ENCODE measurements at regions not wholly inside any gene's neighbourhood (a gene's known extent, or its start where the extent isn't known, plus 50 kb on each side); places are given as distances from the start of the nearest gene placed in this dataset.

DNA sequence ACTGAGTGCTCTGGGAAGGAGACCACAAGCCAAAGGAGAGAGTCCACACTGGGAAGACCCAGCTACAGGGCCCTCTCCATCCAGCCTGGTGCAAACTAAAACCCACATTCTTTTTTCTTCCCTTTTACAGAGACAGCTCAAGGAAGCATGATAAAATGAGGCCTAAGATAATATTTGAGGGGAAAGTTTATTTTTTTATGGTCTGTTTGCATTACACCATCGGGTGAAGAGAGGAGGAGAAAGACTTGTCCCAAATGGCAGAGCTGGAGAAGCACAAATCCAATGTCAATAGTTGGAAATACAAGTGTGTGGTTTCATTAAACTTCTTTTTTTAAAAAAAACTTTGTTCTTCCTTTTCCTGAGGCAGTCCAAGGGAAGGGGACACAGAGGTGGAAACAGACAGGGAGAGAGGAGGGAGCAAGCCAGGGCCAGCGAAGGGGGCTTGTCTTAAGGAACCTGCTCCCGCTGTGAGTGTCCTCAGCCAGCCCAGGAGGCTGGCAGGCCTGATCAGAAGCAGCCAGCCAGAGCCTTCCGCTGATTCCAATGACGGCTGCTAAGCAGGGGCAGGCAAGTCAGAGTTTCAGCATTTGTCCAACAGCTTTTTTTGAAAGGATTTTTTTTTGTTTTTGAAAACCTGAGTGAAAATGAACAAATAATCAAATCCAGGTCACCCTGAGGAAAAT, 203.8 kb upstream of the SIX2 start:
- no peak for DNase-seq (ENCODE audit: low spot score)

DNA sequence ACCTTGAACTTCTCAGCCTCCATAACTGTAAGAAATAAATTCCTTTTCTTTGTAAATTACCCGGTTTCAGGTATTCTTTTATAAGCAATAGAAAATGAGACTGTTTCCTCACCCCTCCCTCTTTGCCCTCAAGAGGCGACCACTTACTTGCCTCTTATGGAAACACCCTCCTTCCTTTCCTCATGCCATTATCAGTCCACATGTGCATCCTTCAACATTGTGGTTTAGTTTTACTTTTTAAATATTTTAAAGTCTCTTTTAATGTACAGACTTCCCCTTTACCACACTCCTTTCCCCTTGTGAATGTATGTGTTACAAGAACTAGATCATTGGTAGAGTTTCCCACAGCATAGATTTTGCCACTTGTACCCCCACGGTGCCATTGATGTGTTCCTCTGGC, 202.4 kb upstream of the SIX2 start:
- no peak for DNase-seq (ENCODE audit: low spot score)

DNA sequence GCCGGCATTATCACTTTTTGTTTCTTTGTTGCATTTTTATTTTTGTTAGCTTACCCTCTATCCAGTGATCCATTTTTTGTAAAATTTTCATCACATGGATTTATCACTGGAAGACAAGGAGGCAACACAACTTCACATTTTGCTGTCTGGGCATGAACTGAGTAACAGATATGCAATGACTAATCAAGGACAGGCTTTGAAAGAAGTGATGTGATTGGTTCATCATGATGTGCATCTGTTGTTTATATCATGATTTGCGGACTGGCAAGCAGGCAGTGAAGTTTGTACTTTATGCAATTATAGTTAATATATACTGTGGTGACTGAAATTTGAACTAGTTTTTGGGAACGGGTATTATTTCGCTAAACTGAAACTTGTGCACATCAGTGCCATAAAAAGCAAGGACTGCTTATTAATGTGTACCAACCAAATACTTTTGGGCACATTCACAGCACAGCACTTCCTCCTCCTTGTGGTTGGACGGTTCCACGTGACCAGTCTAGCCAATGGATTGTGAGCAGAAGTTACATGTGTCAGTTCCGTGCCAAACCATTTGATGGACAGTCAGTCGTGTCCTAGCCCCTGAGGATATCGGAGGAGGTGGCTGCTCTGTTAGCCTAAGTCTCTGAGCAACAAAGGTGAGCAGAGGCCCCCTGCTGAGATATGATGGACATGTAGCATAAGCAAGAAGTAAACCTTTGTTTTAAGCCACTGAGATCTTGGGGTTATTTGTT, 201.4 kb upstream of the SIX2 start:
- DNase-seq (ENCODE audit: low spot score): no peak

DNA sequence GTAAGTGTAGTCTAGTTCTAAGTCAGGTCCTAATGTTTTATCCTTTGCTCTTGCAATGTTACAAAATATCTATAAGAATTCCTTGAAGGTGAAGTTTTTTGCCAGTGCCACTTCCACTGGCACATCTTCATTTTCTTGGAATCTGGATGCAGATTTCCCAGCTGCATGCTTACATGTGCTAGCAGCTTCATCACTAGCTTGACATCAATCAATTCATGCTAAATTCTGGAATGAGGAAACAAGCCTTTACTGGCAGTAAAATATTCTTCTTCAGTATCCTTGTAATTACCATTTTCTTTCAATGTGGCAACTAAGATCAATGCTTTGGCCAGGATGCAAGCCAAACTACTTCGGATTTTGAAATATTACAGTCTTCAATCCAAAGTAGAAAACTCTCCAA, 200.6 kb upstream of the SIX2 start:
- DNase-seq (ENCODE audit: low spot score): no peak

DNA sequence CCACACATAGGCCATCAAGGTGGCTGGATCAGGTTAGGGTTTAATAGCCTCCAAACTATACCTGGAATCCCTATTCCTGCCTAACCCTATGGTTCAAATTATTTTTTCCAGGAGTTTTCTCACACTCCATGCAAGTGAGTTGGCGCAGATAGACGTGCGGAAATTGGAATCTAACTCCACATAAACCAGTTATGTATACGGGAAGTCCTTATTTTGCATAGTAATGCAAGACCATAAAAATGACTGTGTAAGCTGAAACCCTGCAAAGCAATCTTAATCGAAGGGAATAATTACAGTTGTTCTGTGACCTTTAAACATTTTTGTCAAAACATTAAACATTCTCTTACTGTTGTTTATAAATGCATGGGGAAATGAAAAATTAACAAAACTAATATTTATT, 200.1 kb upstream of the SIX2 start:
- DNase-seq (ENCODE audit: low spot score): no peak

DNA sequence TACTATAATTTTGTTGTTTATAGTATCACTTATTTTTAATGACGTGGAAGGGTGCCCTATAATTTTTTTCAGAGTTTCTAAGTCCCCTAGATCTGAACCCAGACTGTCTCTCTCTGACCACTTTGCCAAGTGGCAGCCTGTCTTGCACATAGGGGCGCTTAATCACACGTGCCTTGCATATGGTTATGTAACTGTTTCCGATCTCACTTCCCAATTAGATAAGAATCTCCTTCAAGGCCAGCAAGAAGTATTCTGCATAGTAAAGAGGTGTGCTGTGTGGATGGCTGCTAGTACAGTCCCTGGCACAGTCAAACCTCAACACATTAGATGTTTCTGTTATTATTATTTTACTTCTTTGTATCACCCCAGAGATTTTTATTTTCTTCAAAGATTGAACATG, 197.8 kb upstream of the SIX2 start:
- DNase-seq (ENCODE audit: low spot score): no peak

DNA sequence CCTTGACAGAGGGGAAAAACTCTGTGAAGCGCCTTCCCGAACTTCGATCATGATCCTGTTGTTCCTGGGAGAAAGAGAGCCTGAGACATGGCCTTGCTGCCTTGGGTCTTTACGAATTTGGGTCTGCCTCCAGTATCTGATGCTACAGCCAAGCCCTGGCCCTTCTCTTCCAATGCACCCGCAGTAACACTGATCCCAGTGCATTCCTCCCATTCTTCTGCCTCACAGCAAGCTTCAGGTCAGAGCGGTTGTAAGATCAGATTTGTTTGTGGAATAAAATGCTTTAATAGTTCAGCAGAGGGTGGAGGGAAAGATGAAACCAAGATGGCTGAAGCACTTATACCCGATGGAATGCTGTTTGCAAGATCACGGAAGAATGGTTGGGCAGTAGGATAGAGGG, 196.7 kb upstream of the SIX2 start:
- no peak for DNase-seq (ENCODE audit: low spot score)

DNA sequence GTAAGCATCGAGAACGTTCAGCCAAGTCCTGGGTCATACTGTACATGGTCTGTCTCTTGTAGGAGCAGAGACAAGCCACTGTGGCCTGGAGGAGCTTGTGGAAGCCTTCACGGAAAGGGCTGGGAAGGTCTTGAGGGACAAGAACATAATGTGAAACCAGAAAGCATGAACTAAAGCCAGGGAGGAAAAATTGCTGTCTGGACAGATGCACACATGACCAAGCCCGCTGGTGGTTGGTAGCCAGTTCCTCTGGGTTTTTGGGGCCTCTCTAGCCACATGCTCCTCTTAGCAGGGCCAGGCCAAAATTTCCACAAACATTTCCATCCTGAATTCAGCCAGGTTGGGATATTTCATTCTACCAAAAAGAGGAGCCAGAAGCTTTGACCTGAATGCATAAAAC, 196.2 kb upstream of the SIX2 start:
- no peak for DNase-seq (ENCODE audit: low spot score)

DNA sequence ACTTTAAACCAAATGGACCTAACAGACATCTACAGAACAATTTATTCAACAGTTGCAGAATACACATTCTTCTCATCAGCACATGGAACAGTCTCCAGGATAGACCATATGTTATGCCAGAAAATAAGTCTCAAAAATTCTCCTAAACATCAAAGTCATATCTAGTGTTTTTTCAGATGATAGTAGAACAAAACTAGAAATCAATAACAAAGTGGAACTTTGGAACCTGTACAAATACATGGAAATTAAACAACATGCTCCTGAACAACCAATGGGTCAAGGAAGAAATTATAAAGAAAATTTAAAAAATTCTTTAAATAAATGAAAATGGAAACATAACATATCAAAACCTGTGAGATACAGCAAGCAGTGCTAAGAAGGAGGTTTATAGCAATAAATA, 194.1 kb upstream of the SIX2 start:
- DNase-seq (ENCODE audit: low spot score): no peak

DNA sequence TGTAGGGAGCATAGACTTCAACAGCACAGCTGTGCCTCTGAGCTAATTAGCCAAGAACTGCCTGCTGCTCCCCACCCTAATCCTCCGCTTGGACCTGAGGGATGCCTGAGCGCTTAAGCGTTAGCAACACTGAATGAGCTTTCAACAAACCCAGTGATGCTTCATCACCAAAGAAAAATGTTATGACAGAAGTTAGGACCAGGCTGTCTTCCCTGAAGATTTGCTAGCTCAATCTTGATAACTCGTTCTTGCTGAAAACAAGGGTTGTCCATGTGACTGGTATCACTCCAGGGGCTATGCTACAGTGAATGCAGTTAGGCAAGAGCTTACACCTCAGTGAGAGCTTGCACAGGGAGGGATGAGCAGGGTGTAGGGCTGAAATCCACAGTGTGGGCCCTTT, 190.7 kb upstream of the SIX2 start:
- no peak for DNase-seq (ENCODE audit: low spot score)

DNA sequence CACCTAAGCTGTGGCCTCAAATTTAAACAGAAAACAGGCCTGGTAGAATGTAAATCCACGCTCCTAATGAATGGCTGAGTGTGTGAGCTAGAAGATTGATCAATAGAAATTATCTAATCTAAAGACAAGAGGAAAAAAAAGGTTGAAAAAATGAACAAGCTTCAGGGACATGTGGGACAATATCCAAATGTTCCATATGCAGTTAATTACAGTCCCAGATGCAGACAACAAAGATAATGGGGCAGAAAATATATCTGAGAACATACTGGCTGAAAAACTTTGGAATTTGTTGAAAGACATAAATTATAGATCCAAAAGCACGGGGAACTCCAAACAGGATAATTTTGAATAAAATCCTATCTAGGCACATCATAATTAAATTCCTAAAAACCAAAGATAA, 186.7 kb upstream of the SIX2 start:
- no peak for DNase-seq (ENCODE audit: low spot score)

DNA sequence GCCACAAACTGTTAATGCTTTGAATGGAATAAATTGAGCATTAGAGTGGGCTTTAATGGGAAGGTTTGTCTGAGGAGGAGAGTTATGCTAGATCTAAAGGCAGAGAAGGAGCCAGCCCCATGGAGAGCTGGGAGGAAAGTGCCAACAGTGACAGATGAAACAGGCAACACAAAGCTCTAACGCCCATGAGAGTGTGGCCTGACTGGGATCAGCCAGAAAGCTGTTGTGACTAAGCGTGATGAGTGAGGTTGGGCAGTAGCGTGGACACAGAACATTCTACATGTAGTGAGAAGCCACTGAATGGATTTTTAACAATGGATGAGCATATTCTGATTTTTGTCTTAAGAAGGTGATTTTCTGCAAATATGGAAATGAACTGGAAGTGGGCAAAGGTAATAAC, 185.3 kb upstream of the SIX2 start:
- DNase-seq (ENCODE audit: low spot score): no peak

DNA sequence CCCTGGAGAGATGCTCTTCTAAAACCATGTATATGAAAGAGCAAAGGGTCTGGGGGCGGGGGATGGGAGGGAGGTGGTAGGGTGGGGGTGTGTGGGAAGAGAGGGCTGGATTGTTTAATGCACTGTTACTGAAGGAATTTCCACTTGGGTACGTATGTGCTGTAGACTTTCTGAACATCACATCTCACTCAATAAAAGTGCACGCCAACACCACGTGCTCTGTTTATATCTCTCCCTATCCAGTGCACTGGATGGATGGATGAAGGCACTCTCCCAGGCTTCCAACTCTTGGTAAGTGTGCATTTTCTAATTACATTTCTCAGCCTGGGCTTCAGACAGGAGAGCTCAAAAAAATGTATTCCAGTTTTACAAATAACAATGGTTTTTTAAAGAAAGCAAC, 184.3 kb upstream of the SIX2 start:
- DNase-seq (ENCODE audit: low spot score): no peak

DNA sequence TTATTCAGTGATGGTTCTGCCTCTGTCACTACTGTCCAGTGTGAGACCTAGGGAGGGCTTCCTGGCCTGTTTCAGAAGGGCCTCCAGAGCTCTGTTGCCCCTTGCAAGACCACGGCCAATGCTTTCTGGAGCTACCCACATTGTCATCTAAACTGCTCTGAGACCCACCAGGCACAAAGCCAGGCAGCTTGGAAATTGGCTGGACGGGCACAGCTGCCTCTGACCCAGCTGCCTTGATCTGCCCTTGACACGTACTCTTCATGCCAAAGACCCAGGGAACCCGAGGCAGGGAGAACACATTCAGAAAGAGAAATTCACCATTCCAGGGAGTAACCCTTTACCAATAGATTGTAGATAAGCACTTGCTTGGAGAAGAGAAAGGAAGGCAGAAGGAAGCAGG, 183.7 kb upstream of the SIX2 start:
- no peak for DNase-seq (ENCODE audit: low spot score)

DNA sequence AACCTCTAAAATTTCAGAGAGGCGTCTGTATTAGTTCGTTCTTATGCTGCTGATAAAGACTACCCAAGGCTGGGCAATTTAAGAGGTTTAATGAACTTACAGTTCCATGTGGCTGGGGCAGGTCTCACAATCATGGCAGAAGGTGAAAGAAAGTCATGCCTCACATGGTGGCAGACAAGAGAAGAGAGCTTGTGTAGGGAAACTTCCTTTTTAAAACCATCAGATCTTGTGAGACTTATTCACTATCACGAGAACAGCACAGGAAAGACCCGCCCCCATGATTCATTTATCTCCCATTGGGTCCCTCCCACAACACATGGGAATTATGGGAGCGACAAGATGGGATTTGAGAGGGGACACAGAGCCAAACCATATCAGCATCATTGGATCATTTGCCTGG, 183.2 kb upstream of the SIX2 start:
- no peak for DNase-seq (ENCODE audit: low spot score)

DNA sequence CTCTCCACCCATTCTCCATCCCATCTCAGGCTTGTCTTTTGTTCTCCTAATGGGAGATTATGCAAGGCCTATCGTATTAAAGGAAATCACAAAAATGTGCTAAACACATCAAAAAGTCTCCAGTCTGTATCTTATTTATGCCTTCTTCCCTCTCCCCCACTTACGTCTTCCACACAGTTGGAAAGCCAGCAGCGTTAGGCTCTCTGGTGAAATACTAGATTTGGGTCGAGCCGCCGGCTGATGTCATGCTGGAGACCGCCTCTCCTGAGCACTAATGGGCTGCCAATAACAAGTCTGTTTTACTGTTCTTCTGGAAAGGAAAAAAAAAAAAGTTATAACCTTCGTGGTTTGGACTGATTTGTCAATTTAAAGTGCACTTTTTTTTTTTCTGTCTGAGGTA, 182.7 kb upstream of the SIX2 start:
- no peak for DNase-seq (ENCODE audit: low spot score)

DNA sequence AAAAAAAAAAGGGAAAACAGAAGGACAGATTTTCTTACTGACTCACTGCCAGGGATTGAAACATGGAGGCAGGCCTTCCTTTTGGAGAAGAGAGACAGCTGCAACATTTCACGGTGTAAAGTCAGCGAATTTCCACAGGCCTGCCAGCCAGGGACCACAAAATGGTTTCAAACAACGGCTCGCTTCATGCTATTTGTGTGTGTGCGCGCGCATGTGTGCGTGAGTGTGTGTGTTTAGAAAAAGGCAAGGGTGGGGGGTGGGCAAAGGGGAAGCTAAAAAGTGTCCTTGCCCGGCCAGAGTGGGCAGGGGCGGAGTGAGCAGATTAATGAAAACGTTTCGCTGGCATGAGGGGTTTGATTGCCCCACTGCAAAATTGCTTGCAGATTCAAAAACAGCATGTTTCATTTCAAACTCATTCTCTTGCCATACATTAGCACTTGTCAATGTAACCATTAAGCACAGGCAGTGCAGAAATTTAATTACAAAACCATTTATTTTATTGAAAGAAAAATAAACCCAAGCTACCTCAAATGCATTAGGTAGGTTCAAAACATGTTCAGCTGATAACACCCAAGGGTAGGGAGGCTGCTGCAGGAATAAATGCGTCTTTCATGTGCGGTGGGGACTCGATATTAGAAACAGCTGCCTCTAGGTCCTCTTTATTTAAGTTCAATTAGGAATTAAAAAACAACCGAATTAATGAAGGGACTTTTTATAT, 182.1 kb upstream of the SIX2 start:
- DNase-seq (ENCODE audit: low spot score): no peak

DNA sequence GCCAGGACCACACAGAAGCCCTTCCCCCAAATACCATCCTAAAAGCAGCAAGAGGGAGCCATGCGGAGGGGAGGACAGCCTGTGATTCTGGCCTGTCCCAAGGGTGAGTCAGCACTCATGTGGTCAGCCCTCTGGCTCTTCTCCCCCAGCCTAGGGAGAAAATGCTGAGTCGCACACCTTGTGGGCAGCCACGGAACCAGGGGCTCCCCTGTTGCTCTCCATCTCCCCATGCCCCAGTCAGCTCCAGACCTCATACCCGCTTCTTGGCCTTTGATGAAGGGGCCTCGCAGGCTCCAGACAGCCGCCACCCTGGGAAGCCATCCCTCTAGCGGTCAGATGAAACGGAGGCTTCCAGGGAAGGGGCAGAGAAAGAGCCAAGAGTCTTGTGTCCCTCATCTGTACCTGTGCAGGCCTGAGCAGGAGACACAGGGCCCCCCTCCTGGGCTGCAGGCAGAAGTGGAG, 181.3 kb upstream of the SIX2 start:
- DNase-seq (ENCODE audit: low spot score): no peak

DNA sequence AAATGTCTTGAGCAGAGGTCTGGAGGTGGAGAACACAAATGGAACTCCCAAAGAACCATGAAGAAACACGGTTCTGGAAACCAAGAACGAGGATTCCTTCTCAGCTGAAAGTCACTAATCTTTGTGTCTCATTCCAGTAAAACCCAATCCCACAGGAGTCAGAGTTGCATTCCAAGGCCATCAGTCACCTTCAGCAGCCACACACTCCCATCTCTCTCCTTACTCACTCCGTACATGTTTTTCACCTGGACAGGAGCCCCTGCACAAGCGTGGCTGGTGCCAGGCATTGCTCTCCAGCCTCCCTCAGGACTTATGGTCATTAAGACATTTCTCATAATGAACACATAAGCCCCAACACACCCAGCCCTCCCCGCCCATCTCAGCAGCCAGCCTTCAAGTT, 175.4 kb upstream of the SIX2 start:
- DNase-seq (ENCODE audit: low spot score): no peak

DNA sequence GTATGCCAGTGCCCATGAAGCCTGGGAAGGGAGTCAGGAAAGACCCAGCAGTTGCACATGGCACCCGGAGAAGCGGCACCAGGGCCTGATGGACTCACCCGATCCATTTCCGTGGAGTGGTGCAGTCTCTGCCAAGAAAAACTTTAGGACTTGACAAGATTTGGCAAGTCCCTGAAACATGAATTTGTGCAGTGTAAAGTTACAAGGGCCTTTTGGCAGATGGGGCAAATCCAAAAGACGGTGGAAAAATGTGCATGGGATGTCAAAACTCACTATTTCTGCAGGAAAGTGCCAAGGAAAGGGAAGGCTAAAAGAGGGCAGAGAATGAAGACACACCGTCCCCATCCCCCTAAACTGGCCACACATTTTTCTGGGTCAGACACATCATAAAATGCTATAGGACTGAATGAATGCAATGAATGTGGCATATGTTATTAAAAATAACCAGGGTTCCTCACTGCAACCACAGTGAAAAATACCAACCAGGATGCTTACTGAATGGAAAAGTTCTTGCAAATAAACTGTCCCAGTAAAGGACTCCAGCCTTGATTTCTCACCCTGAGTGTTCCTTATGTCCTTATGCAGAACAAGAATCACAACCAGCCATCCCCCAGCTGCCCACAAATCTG, 173.5 kb upstream of the SIX2 start:
- DNase-seq (ENCODE audit: low spot score): no peak

DNA sequence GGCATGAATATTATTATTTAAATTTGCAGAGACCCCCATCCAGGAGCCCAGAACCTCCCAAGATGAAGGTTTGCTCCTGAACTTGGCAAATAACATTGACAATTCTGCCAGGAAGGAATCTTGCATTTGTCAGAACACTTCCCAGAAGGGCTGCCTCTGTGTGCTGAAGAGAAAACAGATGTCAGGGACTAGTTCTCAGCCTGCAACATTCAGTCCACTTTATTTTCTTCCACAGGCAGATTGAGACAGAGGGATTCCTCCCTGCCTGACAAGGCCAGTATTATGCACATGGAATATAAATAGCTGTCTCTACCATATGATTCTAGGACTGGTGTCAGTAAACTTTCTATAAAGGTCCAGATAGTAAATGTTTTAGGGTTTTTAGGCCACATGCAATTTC, 171.5 kb upstream of the SIX2 start:
- no peak for DNase-seq (ENCODE audit: low spot score)

DNA sequence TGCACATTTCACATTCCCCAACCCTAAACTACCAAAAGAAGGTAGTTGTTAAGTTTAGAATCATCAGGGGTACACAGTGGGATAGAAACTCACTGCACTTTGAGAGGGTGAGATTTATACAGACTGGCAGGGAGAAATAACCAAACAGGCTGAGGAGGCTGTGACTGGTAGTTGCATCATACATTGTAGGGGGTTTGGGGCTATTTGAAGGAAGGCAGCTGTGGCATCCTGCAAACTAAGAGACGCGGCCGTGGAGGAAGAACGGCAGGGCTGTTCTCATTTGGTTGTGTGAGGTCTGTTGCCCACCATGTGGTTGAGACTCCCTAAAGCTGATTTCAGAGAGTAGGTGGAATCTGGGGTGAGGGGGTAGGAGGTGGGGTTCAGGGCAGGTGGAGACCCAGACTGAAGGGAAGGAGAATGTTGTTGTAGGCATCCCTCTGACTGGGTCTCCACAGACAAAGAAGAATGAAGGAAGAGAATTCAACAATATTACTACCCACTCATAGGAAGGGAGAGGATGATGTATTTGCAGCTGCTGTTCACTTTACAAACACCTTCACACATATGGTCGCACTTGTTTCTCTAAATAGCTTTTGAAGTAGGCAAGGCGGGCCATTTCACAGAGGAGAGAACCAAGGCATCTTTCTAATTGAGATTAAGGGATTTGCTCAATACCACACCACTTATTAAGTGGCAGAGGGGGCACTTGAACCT, 170.9 kb upstream of the SIX2 start:
- DNase-seq (ENCODE audit: low spot score): no peak

Measured in activated CD4-positive, alpha-beta T cell treated with anti-CD3 and anti-CD28 coated beads, Interleukin-2, Interleukin-4, amounts not matched to agents 100 ng/mL and 50 ng/mL, durations not matched to agents 16 hours and 8 hours (primary cell).